ENCODE measurements at regions not wholly inside any gene's neighbourhood (a gene's known extent, or its start where the extent isn't known, plus 50 kb on each side); places are given as distances from the start of the nearest gene placed in this dataset.

DNA sequence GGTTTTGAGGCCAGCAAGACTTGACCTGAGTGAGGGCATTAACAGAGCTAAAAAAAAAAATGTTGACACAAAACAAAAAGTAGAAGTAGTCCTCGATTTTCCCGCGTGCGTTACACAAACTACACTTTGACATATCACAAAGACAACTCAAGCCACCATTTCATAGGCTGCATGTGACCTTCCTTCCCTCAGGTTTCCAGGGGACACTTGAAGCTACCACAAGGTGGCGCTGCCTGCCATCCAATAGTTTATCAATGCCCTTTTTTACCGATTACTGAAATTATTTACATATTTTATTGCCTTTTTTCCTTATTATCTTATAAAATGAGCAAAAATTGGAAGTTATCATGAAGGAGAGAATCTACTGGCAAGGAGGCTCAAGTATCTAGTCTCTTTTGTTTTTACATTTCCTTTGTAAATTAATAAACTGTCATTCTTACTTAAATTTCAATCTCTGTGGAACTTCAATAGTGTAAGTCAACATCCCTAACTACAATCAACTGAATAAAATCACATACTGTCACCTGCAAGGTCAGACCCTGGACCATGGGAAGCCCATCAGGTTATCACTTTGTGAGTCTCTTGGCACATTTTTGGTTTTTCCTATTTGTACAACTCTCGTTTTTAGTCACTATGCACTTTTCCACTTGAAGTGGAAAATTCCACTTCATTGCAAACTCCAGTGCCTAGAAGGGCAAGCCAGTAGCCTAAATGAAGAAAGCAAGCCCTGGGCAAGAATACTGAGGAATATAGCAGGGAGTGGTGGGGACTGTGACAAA, 84.6 kb upstream of the CPSF6 start:
- TF ChIP-seq, protein P1, sequence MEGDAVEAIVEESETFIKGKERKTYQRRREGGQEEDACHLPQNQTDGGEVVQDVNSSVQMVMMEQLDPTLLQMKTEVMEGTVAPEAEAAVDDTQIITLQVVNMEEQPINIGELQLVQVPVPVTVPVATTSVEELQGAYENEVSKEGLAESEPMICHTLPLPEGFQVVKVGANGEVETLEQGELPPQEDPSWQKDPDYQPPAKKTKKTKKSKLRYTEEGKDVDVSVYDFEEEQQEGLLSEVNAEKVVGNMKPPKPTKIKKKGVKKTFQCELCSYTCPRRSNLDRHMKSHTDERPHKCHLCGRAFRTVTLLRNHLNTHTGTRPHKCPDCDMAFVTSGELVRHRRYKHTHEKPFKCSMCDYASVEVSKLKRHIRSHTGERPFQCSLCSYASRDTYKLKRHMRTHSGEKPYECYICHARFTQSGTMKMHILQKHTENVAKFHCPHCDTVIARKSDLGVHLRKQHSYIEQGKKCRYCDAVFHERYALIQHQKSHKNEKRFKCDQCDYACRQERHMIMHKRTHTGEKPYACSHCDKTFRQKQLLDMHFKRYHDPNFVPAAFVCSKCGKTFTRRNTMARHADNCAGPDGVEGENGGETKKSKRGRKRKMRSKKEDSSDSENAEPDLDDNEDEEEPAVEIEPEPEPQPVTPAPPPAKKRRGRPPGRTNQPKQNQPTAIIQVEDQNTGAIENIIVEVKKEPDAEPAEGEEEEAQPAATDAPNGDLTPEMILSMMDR (IDR thresholded peaks at IDR 0.05; ENCODE audit: unreplicated experiment) = peak; percentile 97
- no peaks in the 10 kb centered on the region for H3K27me3 Mint-ChIP-seq
- peak; percentile 38 for DNase-seq (ENCODE audit: low spot score, unreplicated experiment)
- H3K4me3 Mint-ChIP-seq (ENCODE audit: low read depth) = no peak overlapping the region
- H3K27ac Mint-ChIP-seq = no peak overlapping the region
- H3K9me3 Mint-ChIP-seq (ENCODE audit: low read depth) = no peaks in the 10 kb centered on the region
- peaks cover 16% of the 10 kb centered on the region for H3K4me1 Mint-ChIP-seq (ENCODE audit: low read depth)
- no peaks in the 10 kb centered on the region for H3K36me3 Mint-ChIP-seq (ENCODE audit: insufficient read depth)

DNA sequence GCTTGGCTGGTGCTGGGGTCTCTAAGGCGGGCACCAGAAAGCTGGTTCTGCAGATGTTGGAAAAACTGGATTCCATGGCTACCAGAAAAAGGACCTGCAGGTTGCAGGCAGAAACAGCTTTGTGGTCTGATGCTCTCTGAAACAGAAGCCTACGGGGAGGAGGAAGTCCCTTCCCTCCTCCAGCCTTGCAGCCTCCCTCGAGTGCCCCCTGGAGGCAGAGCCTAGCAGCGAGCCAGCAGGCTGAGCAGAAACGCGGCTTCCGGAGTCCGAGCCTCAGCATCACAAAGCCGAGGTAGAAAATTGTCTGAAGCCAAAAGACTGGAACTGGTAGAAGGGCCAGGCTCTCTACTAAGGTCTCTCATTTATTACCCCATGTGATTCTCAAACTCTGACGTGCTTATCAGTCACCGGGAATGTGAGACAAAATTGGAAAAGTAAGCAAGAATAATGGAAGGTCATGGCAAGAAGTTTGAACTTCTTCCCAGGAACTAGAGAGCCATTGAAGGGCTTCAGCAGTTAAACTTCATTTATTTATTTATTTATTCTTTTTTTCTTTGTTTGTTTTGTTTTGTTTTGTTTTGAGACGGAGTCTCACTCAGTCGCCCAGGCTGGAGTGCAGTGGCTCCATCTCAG, 82.2 kb upstream of the CPSF6 start:
- Mint-ChIP-seq H3K4me1 (ENCODE audit: low read depth) (peaks cover 8% of the 10 kb centered on the region), H3K9me3 (ENCODE audit: low read depth) (no peaks in the 10 kb centered on the region), H3K27ac (no peak overlapping the region), H3K27me3 (no peaks in the 10 kb centered on the region), H3K36me3 (ENCODE audit: insufficient read depth) (no peaks in the 10 kb centered on the region), H3K4me3 (ENCODE audit: low read depth) (no peak overlapping the region)
- DNase-seq (ENCODE audit: low spot score, unreplicated experiment) = peak; percentile 76
- TF ChIP-seq, protein P1 (IDR thresholded peaks at IDR 0.05; ENCODE audit: unreplicated experiment) = peak; percentile 87

DNA sequence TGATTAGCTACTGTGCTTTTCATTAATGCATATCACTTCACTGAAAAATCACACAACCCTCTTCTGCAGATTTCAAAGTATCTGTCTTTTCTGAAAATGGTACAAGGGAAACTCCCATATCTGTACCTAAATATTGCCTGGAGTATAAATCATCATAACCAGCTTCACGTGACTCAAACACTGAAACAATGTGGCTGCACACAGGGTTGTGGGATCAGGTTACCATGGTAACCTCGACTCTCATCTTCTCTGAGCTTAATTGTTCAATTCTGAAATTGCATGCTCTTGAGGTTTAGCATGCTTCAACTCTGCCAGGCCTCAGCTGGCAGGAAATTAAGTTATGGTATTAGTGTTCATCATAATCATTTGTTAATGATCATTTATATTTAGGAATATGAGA, 77.5 kb upstream of the CPSF6 start:
- DNase-seq (ENCODE audit: low spot score, unreplicated experiment) = no peak
- Mint-ChIP-seq H3K36me3 (ENCODE audit: insufficient read depth) (no peaks in the 10 kb centered on the region), H3K4me1 (ENCODE audit: low read depth) (peaks cover 4% of the 10 kb centered on the region), H3K27ac (no peak overlapping the region), H3K27me3 (no peaks in the 10 kb centered on the region), H3K4me3 (ENCODE audit: low read depth) (no peak overlapping the region), H3K9me3 (ENCODE audit: low read depth) (no peaks in the 10 kb centered on the region)
- TF ChIP-seq, protein P1 (IDR thresholded peaks at IDR 0.05; ENCODE audit: unreplicated experiment) = no peak

DNA sequence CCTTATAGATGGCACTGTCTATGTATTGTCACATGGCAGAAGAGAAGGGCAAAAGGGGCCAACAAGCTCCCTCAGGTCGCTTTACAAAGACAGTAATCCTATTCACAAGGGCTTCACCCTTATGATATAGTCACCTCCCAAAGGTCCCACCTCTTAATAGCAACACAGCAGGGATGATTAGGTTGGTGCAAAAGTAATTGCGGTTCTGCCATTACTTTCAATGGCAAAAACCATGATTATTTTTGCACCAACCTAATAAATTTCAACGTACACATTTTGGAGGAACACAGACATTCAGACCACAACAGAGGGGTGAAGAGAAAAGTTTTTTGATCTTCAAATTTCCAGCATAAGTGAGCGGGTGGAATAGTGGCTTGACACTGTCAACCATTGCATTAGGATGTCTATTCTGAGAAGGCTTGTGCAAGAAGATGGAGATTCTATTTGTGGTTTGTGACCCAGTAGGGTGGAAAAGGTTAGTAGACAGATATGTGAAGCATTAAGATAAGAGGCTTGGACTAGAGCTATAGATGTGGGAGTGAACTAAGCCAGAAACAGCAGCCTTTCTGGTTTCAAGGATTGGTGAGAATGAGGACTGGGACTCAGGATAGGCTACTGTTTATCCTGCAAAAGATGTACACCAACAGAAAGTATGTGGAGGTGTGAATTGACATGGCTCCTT, 75.5 kb upstream of the CPSF6 start:
- no peak for DNase-seq (ENCODE audit: low spot score, unreplicated experiment)
- TF ChIP-seq, protein P1 (IDR thresholded peaks at IDR 0.05; ENCODE audit: unreplicated experiment) = no peak
- Mint-ChIP-seq H3K36me3 (ENCODE audit: insufficient read depth) (no peaks in the 10 kb centered on the region), H3K27me3 (peaks cover 3% of the 10 kb centered on the region), H3K27ac (no peak overlapping the region), H3K4me1 (ENCODE audit: low read depth) (no peaks in the 10 kb centered on the region), H3K4me3 (ENCODE audit: low read depth) (no peak overlapping the region), H3K9me3 (ENCODE audit: low read depth) (no peaks in the 10 kb centered on the region)

DNA sequence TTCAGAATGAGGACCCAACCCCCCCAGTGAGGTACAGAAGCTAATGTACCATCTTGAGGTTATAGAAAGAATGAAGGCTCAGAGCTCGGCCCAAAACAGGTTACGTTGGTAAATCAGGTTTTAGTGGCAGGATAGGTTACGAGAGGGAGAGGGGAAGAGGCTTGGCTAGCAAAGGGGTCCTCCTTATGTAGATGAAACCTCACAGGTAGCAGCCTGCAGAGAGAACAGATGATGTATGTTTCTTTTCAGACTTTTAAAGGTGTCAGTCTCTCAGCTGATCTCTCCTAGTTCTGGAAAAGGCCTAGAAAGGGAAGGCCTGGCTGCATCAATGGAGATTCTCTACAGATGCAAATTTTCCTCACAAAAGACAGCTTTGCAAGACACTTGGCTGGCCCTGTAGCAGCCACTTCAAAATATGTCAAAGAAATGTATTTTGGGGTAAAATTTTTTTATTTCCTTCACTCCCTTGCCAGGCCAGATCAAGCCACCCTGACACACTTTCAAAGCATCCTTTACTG, 71.7 kb upstream of the CPSF6 start:
- H3K9me3 Mint-ChIP-seq (ENCODE audit: low read depth) = no peaks in the 10 kb centered on the region
- no peak for DNase-seq (ENCODE audit: low spot score, unreplicated experiment)
- peaks cover 2% of the 10 kb centered on the region for H3K4me1 Mint-ChIP-seq (ENCODE audit: low read depth)
- peaks cover 6% of the 10 kb centered on the region for H3K27me3 Mint-ChIP-seq
- TF ChIP-seq, protein P1 (IDR thresholded peaks at IDR 0.05; ENCODE audit: unreplicated experiment) = no peak
- no peak overlapping the region for H3K4me3 Mint-ChIP-seq (ENCODE audit: low read depth)
- no peak overlapping the region for H3K27ac Mint-ChIP-seq
- H3K36me3 Mint-ChIP-seq (ENCODE audit: insufficient read depth) = no peaks in the 10 kb centered on the region
